ELR (cell line): ENCODE measurements at regions not wholly inside any gene's neighbourhood (a gene's known extent, or its start where the extent isn't known, plus 50 kb on each side); places are given as distances from the start of the nearest gene placed in this dataset.

Experiments
- DNase-seq: peaks from one replicate; pipeline ENCODE4 v3.0.0-alpha.2; 2015; ENCODE audit warnings: low read depth

DNA sequence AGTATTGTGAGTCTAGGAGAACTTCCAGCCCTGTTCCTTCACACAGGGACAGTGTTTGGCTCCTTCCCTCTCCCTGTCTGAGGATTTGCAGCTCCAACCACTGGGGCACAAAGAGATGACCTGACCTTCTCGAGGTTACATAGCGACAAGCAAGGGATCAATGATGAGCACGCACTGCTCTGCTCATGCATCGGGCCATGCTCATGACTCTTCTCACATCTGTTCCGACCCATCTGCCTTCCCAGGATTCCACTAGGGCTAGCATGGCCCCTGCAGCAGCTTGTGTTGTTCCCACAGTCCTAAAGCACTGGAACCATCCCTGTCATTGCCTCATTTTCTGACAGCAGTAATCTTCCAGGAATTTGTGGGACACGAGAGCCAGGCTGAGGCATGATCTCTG is 78.8 kb upstream of the ARHGAP28 start:
- DNase-seq: no peak

DNA sequence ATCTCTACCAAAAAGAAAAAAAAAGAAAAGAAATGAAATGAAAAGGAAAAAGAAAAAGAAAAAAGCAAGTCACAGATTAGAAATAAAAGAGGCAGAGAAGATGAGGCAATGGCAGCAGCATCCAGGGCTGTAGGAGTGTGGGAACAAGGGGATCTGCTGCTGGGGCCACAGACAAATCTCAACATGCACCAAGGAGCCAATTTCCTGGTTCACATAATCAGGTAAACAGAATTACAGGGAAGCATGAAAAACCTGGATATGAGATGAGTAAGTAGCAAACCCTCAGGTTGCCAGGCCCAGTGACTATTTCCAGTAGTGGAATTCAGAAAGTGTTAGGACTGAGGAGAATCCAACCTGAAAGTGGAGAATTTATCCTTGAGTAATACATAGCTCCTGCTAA is 77.4 kb upstream of the ARHGAP28 start:
- no peak for DNase-seq

DNA sequence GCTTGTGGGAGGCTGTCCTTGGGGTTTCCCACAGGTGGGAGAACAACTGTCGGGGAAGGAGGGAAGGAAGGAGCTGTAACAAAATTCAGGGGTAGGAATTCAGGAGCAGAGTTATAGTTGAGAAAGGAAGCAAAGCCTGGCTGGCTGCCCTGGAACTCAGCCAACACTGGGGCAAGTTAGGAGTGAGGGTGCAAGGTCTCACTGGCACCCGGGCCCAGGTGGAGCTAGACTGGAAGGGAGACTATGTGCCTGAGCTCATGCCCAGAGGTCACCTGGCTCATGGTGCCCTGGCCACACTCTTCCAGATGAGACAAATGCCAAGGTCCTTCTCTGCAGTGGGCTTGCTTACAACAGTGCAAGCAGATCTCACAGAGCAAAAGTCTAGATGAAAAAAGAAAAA is 75.6 kb upstream of the ARHGAP28 start:
- no peak for DNase-seq

DNA sequence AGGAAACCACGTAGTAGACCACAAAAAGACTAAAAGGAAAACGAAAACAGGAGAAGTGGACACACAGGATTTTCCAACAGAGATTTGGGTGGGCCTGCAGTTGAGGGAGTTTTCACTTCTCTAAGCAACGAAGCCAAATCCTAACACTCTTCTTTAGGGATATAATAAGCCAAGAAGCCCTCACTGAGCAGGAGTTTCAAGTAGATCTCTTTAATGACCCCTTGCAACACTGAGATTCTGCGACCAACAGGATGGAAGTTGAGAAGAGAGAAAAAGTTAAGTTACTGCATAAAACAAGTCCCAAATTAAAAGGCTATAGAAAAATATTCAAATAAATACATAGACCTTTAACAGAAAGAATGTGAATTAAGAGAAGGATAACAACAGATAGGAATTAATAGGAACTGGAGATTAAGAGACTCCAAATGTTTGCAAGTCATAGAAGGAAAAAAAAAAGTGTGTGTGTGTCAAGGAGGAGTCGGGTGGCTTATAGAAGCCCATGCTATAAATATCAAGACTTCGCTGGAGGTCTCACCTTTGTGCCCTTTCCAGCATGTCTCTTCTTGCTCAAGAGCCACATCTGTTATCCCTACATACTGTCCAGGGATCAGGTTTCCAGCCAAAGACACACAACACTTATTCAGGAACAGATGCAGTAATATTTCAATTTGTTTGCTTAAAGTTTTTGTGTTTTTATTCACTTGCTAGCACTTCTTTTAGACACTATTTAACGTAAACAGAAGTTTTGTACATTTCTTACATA is 69.4 kb upstream of the ARHGAP28 start:
- no peak for DNase-seq

DNA sequence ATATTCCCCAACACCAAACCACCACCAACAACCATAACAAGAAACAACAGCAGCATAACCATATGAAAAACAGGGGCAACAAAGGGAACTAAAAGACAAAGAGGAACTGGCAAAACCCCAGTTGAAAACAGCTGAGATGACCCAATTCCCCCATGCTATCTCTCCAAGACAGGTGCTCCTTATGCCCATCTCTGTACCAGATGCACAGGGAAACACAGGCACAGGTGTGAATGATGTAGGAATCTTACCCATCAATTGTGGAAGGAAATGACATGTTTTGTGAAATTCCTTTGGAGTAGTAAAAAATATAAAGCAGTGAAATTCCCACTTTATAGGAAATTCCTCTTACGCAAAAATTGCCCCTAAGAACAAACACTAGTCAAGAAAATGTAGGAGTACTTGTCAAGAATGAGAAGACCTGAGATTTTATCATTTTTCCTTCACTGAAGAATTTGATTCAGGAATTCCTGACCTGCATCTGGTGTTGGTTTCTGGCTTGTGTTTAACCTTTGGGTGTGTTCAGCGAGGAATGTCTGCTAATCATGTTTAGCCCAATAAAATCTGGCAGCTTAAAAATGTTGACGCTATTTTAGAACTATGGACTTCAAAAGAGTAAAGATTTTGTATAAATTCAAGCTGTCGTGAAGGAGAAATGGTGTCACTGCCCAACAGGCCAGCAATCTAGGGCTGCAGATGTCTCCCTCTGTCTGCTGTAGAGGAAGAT is 67.7 kb upstream of the ARHGAP28 start:
- no peak for DNase-seq

DNA sequence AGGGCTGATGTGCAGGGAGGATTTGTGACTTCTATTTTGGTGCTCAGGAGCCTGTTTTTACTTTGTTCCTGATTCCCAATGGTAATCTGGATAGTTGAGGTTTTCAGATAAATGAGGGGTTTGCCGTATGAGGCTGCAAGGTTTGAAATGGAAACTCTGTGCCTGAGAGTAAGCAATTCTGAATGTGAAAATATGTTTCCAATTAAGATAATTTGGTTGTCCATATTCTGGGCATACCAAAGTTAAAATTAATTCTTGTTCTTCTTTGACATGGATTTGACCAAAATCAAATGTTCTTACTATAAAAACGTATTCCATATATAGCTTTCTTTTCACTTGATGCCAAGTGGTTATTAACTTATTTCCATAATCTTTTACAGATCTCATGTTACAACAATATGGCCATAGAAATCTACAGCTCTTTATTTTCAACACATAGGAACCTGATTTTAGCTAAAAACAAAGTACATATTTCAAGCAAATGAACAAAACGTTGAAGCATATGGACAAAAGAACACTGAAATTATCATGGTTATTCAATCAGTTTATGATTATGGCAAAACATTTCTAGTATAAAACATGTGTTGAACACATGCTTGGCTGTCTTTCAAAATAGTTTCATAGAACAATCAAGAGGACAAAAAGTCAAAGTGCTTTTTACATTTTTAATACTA is 63.4 kb upstream of the ARHGAP28 start:
- DNase-seq: no peak

DNA sequence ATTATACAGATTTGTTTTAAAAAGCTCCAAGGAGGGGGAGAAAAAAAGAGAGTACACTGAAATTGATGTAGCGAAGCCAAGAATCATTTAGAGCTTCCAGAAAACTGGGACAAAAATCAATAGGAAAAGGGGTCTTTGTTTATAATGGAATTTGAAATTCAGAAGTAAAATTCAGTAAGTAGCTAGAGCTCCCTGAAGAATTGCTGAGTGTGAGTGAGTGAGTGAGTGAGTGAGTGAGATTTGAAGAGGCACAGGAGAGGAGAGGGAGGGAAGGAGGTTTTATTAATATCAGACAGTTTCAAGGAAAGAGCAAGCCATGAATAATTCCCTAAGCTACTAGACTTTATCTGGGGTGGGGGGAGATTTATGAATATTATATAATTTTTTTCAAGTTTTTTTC is 60.7 kb upstream of the ARHGAP28 start:
- no peak for DNase-seq

DNA sequence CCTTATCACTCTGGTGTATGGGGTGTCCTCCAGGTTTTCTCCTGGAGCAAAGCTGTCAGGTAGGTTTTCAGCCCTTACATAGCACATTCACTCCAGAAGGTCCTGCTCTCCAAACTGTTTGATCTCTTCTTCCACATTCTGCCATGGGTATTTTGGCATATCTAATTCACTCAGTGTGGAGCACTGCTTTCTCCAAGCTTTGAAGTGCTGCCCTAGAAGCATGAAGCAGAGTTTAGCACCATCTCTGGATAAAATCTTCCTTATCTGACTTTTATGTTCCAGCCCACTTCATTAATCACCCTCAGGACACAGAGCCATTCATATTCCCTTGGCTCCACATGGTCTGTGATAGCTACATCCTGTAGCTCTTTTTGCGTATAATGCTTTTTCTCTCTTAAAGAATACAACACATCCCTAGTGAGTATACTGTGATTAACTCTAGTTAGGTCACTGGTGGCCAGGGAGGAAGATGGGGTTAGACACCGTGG is 56.7 kb upstream of the ARHGAP28 start:
- DNase-seq: no peak

DNA sequence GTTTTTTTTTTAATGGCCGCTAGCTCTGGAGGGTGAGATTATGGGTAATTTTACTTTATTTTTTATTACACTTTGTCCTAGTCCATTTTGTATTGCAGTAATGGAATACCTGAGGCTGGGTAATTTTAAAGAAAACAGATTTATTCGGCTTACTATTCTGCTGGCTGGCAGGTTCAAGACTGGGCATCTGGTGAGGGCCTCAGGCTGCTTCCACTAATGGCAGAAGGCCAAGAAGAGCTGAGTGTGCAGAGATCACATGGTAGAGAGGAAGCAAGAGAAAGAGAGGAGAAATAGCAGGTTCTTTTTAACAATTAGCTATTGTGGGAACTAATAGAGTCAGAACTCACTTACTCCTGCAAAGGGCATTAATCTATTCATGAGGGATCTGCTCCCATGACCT is 52.4 kb upstream of the ARHGAP28 start:
- no peak for DNase-seq

DNA sequence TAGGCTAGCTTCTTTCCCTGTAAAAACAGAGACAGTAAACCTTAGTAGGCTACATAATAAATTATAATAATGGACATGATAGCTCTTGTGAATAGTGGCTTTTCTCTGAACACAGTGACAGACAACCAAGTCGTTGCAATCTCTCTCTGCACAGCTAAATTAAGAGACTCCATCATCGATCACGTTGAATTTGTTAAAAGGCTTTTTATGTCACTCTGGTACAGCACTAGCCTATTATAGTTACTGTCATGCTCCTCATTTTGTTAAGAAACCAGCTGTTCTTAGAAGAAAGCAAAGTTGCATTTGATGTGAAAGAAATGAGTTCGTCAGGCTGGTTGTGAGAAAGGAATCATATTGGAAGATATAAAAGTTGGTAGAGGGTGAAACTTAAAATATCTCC is 50.3 kb upstream of the ARHGAP28 start:
- DNase-seq: no peak
